MM.1S (cell line): ENCODE measurements at regions not wholly inside any gene's neighbourhood (a gene's known extent, or its start where the extent isn't known, plus 50 kb on each side); places are given as distances from the start of the nearest gene placed in this dataset.

Experiments used
- DNase-seq: peaks from one replicate; pipeline ENCODE4 v3.0.0-alpha.2; 2015
- H2AFZ ChIP-seq: fragments of 300-600 bp; sonication (generic); 2 replicates; pipeline ENCODE4 v1.6.0; 2016; ENCODE audit warnings: antibody characterized with exemption, low read length
- H3F3A ChIP-seq: fragments of 300-600 bp; sonication (generic); 2 replicates; pipeline ENCODE4 v1.6.1; 2016; ENCODE audit warnings: mild to moderate bottlenecking, antibody characterized with exemption, low read length, moderate library complexity, mixed read lengths; ENCODE audit not compliant: insufficient read depth
- H3K27ac ChIP-seq: fragments of 300-600 bp; sonication (generic); 2 replicates; pipeline ENCODE4 v1.5.1; 2016; ENCODE audit warnings: mild to moderate bottlenecking, low read length
- H3K27me3 ChIP-seq: fragments of 300-600 bp; sonication (generic); replicated peaks from 2 replicates; pipeline ENCODE4 v1.6.0; 2016; ENCODE audit warnings: low read length; ENCODE audit not compliant: insufficient read depth
- H3K36me3 ChIP-seq: fragments of 300-600 bp; sonication (generic); replicated peaks from 2 replicates; pipeline ENCODE4 v1.6.1; 2016; ENCODE audit warnings: mild to moderate bottlenecking, low read length, mixed read lengths; ENCODE audit not compliant: insufficient read depth
- H3K4me1 ChIP-seq: fragments of 300-600 bp; sonication (generic); 2 replicates; pipeline ENCODE4 v1.6.1; 2016; ENCODE audit warnings: low read length, mixed read lengths
- H3K4me2 ChIP-seq: fragments of 300-600 bp; sonication (generic); 2 replicates; pipeline ENCODE4 v1.6.0; 2016; ENCODE audit warnings: low read depth, low read length
- H3K4me3 ChIP-seq: fragments of 300-600 bp; sonication (generic); 2 replicates; pipeline ENCODE4 v1.5.1; 2016; ENCODE audit warnings: low read length, mixed read lengths
- H3K79me2 ChIP-seq: fragments of 300-600 bp; sonication (generic); 2 replicates; pipeline ENCODE4 v1.6.1; 2016; ENCODE audit warnings: mixed run types, low read length, mixed read lengths
- H3K9ac ChIP-seq: fragments of 300-600 bp; sonication (generic); 2 replicates; pipeline ENCODE4 v1.6.1; 2016; ENCODE audit warnings: low read length, mixed read lengths
- H3K9me2 ChIP-seq: fragments of 300-600 bp; sonication (generic); replicated peaks from 2 replicates; pipeline ENCODE4 v1.6.1; 2016; ENCODE audit warnings: mild to moderate bottlenecking, low read length, mixed read lengths; ENCODE audit not compliant: insufficient read depth
- H3K9me3 ChIP-seq: fragments of 300-600 bp; sonication (generic); replicated peaks from 2 replicates; pipeline ENCODE4 v1.6.1; 2016; ENCODE audit warnings: mild to moderate bottlenecking, low read length, mixed read lengths; ENCODE audit not compliant: insufficient read depth
- H4K20me1 ChIP-seq: fragments of 300-600 bp; sonication (generic); 2 replicates; pipeline ENCODE4 v1.6.1; 2016; ENCODE audit warnings: mild to moderate bottlenecking, low read length, moderate library complexity, mixed read lengths; ENCODE audit not compliant: insufficient read depth
- EZH2 ChIP-seq: fragments of 300-600 bp; sonication (generic); optimal IDR thresholded peaks from 2 replicates; pipeline ENCODE3; 2017; ENCODE audit warnings: low read depth, mild to moderate bottlenecking, antibody characterized with exemption, low read length, mixed read lengths
- EZH2phosphoT487 ChIP-seq: fragments of 300-600 bp; sonication (generic); IDR thresholded peaks from 2 replicates; pipeline ENCODE4 v1.6.1; 2018; ENCODE audit warnings: antibody characterized with exemption, low read length
- TF ChIP-seq, protein P1 (sequence below): fragments of 300-600 bp; sonication (generic); IDR thresholded peaks from 2 replicates; pipeline ENCODE4 v1.5.1; 2016; ENCODE audit warnings: antibody characterized with exemption, low read length, mixed read lengths

DNA sequence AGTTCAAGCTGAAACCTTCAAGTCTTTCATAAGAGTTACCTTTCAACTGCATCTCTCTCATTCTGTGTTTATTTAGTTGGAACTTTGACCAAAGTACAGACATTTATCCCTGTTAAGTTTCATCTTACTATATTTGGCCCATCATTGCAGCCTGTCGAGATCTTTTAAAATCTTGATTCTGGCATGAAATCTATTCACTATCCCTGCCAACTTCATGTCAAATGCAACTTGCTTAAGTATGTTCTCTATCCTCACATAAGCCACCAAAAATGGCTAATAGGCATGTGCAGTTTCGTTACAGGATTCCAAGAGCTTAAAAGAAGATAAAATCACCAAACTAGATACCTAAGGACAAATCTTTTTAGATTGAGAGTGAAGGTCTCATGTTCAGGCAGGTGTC, 117.5 kb upstream of the KCNQ5 start:
- H3K79me2 ChIP-seq, result no peaks in the 10 kb centered on the region
- no peaks in the 10 kb centered on the region for H4K20me1 ChIP-seq
- H3K36me3 ChIP-seq, result no peaks in the 10 kb centered on the region
- no peaks in the 10 kb centered on the region for H3K9me3 ChIP-seq
- H3K4me1 ChIP-seq, result no peaks in the 10 kb centered on the region
- H3K4me3 ChIP-seq, result no peak overlapping the region
- H3K4me2 ChIP-seq, result no peak overlapping the region
- no peak overlapping the region for H3K27ac ChIP-seq
- no peak for TF ChIP-seq EZH2
- TF ChIP-seq, protein P1, sequence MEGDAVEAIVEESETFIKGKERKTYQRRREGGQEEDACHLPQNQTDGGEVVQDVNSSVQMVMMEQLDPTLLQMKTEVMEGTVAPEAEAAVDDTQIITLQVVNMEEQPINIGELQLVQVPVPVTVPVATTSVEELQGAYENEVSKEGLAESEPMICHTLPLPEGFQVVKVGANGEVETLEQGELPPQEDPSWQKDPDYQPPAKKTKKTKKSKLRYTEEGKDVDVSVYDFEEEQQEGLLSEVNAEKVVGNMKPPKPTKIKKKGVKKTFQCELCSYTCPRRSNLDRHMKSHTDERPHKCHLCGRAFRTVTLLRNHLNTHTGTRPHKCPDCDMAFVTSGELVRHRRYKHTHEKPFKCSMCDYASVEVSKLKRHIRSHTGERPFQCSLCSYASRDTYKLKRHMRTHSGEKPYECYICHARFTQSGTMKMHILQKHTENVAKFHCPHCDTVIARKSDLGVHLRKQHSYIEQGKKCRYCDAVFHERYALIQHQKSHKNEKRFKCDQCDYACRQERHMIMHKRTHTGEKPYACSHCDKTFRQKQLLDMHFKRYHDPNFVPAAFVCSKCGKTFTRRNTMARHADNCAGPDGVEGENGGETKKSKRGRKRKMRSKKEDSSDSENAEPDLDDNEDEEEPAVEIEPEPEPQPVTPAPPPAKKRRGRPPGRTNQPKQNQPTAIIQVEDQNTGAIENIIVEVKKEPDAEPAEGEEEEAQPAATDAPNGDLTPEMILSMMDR, result no peak
- TF ChIP-seq EZH2phosphoT487, result no peak
- DNase-seq, result no peak
- H3K9me2 ChIP-seq, result no peaks in the 10 kb centered on the region
- no peaks in the 10 kb centered on the region for H3K27me3 ChIP-seq
- H2AFZ ChIP-seq, result no peak overlapping the region
- no peaks in the 10 kb centered on the region for H3F3A ChIP-seq
- no peak overlapping the region for H3K9ac ChIP-seq

- no peaks in the 10 kb centered on the region for H3K27me3 ChIP-seq
- no peak overlapping the region for H3K4me3 ChIP-seq
- no peaks in the 10 kb centered on the region for H3K9me2 ChIP-seq
- H3K79me2 ChIP-seq, result no peaks in the 10 kb centered on the region
- no peaks in the 10 kb centered on the region for H3F3A ChIP-seq
- H3K36me3 ChIP-seq, result no peaks in the 10 kb centered on the region
- no peak for DNase-seq
- no peak overlapping the region for H3K9ac ChIP-seq
- no peaks in the 10 kb centered on the region for H3K9me3 ChIP-seq
- no peak overlapping the region for H3K4me2 ChIP-seq
- H3K27ac ChIP-seq, result no peak overlapping the region
- no peaks in the 10 kb centered on the region for H4K20me1 ChIP-seq
- no peak overlapping the region for H2AFZ ChIP-seq
- TF ChIP-seq, protein P1, result no peak
- TF ChIP-seq EZH2phosphoT487 (no peak), EZH2 (no peak)
- H3K4me1 ChIP-seq, result no peaks in the 10 kb centered on the region
Observed at GRCh38 chr6:72505446-72505845, 116.4 kb upstream of the KCNQ5 start.

- Histone ChIP-seq H3K4me1 (no peaks in the 10 kb centered on the region), H3K79me2 (no peaks in the 10 kb centered on the region), H4K20me1 (no peaks in the 10 kb centered on the region), H3K9me2 (no peaks in the 10 kb centered on the region), H3K27ac (no peak overlapping the region), H3F3A (no peaks in the 10 kb centered on the region), H3K9me3 (no peaks in the 10 kb centered on the region), H3K4me3 (no peak overlapping the region), H3K9ac (no peak overlapping the region), H3K36me3 (no peaks in the 10 kb centered on the region), H3K27me3 (no peaks in the 10 kb centered on the region), H2AFZ (no peak overlapping the region), H3K4me2 (no peak overlapping the region)
- no peak for TF ChIP-seq EZH2
- no peak for TF ChIP-seq EZH2phosphoT487
- TF ChIP-seq, protein P1, result no peak
- DNase-seq, result no peak
Observed at GRCh38 chr6:72519871-72520270, 102.0 kb upstream of the KCNQ5 start.
